ENCODE measurements at regions not wholly inside any gene's neighbourhood (a gene's known extent, or its start where the extent isn't known, plus 50 kb on each side); places are given as distances from the start of the nearest gene placed in this dataset.
"Not testable (repeated sequence)": the region's sequence is repeated elsewhere in the genome, so short reads cannot be mapped to it uniquely, and the experiment has no call there.

DNA sequence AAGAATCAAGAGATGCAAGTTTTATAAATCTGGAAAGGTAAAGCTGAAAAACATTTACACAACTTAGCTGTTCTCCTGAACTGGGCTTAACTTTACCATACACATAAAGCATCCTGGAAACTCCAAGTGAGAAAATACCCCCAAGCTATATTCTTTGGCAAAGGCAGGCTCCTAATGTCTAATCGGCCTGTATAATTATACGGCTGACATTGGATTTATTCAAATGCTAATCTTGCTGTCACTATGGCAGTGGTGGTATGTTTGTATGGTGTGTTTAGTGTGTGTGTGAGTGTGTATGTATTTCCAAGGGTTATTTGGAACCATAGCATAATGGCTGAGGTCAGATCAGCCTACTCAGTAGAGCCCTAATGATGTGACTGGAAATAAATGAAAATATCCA is 1031.8 kb upstream of the ZEB2 start:
- DNase-seq (ENCODE audit: low spot score), result no peak

DNA sequence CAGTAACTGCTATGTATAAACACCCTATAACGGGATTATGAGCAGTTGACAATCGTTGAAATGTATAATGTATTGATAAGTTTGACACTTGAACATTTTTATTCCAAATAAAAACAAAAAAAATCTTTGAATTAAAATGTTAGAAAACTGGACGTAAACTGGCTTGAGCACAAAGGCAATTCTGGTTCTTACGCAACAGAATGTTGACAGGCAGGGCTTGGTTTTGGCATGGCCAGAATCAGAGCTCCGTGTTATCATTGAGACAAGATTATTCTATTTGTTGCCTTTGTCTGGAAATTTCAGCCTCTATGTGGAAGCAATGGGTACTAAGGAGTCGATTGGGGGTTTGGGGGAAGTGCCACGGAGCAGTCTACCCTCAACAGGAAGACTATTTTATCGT is 1028.6 kb upstream of the ZEB2 start:
- no peak for DNase-seq (ENCODE audit: low spot score)

GRCh38 chr2:145547620-145548019 is 1027.7 kb upstream of the ZEB2 start:
- peak; percentile 3 for DNase-seq (ENCODE audit: low spot score)

DNA sequence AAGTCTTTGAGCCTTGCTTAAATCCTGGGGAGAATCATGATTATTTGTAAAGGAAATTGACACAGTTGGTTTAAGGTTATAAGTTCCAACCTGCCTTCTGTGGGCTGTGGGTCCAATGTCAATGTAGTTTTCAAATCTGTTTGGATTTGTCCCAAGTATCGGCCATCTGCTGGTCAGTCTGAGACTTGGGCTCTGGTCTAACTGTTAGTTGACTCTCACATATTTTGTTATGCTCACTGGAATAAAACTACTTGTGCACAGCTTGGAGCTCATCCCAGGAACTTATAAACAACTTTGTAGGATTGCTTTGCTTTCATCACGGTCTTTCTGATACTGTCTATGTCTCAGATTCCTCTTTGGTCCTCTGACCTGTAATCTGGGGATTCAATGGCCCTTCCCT is 1026.2 kb upstream of the ZEB2 start:
- no peak for DNase-seq (ENCODE audit: low spot score)

GRCh38 chr2:145543856-145544255 is 1023.9 kb upstream of the ZEB2 start:
- no peak for DNase-seq (ENCODE audit: low spot score)

DNA sequence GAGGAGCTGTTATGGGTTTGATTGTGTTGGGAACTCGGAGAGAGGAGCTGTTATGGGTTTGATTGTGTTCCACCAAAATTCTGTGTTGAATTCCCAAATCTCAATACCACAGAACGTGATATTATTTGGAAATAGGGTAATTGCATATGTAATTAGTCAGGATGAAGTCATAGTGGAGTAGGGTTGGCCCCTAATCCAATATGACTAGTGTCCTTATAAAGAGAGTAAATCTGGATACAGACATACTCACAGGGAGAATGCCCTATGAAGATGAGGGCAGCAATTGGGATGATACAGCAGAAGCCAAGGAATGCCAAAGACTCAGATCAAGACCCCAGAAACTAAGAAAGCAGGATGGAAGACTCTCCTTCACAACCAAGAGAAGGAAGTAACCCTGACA is 1023.2 kb upstream of the ZEB2 start:
- no peak for DNase-seq (ENCODE audit: low spot score)

DNA sequence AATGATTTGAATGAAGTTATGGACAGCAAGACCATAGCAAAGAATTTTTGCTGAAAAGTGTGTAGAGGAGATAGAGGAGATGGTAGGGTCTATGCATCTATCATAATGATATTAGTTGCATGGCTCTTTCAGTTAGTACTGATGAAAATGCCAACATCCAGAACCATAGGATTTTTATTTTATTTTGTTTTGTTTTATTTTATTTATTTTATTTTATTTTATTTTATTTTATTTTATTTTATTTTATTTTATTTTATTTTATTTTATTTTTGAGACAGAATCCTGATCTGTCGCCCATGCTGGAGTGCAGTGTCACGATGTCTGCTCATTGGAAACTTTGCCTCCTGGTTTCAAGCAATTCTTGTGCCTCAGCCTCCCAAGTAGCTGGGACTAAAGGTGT is 1021.1 kb upstream of the ZEB2 start:
- no peak for DNase-seq (ENCODE audit: low spot score)

- DNase-seq (ENCODE audit: low spot score), result no peak
Measured at GRCh38 chr2:145538661-145539350, 1018.9 kb upstream of the ZEB2 start.

DNA sequence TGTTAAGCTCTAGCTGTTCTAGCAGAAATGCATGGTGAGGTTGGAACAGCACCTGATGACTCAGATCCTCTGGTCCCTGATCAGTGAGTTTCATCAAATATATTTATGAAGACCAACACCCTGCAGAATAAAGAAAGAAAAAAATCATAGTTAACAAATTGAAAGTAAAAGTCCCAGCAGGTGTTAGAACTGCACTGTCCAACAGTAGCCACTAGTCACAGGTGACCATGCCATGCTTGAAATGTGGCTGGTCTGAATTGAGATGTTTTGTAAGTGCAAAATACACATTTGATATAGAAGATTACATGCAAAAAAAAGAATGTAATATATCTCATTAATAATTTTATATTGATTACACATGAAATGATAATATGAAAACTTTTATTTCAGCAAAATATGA is 1010.7 kb upstream of the ZEB2 start:
- no peak for DNase-seq (ENCODE audit: low spot score)

DNA sequence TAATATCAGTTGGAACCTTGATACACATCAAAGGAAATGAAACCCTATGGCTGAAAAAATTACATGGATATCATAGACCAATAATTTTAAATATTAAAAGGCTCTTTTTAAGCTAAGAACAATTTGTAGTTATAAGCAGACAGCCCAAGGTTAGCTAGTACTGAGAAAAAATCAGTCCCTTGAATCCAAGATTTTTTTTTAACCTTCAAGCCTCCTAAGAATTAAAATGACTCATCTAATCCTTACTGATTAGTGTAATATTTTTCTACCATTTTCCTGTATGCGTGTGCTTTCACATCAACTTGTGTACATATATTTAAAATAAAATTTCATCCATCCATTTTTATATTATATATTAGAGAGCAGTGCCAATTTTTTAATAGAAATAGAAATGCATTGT is 1004.9 kb upstream of the ZEB2 start:
- no peak for DNase-seq (ENCODE audit: low spot score)

DNA sequence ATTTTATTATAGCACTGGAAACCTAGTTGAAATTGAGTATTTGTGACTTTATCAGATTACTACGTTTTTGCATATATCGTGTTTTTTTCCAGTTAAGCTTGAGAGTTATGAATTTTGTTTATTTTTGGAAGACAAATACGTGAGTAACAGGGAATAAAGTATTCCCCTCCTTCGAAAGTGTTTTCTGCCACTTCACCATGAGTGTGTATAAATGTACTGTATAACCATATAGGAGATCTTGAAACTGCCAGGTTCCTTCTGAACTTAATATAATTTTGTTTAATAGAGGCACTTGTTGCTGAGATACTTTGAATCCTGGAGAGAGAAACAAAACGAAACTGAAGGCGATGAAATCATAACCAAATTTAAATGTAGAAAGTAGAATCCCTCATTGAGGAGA is 1004.4 kb upstream of the ZEB2 start:
- DNase-seq (ENCODE audit: low spot score), result no peak

DNA sequence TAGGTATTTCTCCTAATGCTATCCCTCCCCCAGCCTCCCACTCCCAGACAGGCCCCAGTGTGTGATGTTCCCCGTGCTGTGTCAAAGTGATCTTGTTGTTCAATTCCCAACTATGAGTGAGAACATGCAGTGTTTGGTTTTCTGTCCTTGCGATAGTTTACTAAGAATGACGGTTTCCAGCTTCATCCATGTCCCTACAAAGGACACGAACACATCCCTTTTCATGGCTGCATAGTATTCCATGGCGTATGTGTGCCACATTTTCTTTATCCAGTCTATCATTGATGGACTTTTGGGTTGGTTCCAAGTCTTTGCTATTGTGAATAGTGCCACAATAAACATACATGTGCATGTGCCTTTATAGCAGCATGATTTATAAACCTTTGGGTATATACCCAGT is 999.3 kb upstream of the ZEB2 start:
- not testable (repeated sequence) for DNase-seq (ENCODE audit: low spot score)

DNA sequence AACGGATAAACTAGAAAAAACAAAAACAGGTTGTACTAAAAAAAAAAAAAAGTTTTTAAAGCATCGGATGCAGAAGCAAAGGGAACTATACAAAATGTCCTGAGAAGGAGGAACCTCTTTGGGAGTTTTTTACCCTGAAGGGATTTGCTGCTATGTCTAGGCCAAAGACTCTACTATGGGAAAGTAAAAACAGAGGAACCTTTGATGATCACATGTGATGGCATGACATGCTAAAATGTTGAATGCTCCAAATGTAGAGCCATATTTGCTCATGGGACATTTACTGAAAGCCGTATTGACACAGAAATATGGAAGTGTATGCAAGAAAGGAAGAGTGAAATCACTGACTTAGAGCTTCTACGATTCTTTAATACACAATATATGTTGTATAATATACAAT is 992.0 kb upstream of the ZEB2 start:
- DNase-seq (ENCODE audit: low spot score), result no peak

DNA sequence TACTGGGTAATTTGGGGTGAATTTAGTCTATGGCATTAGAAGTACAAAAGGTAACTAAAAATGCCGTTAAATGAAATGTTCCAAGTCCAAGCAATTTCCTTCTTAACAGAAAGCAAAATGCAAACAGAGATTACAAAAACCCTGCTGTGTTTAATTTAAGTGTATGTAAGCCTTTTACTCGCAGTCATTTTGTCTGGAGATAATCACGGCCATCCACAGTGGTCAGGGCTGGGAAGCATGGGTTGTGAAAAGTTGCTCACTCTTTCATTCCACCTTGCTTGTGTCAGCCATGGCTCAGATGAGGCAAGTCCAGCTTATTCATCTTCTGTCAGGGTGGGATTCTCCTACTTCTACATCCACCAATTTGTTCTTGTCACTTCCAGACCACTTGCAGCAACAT is 983.6 kb upstream of the ZEB2 start:
- no peak for DNase-seq (ENCODE audit: low spot score)

DNA sequence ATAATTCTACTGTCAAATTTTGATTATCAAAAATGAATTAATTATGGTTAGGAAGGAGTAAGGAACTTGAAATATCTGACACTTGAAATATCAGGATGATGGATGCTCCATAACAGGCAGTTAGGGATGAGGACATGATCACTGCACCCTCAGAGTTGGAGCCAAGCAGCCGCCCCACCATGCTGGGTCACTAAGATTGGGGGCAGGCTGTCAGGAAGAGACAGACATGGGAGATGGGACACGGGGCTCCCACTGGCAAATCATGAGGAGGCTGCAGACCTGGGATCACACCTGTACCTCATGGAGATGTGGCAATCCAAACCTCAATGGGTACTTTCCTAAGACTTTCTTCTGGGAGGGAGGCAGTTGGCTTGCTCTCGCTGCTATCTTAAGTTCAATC is 982.0 kb upstream of the ZEB2 start:
- no peak for DNase-seq (ENCODE audit: low spot score)

DNA sequence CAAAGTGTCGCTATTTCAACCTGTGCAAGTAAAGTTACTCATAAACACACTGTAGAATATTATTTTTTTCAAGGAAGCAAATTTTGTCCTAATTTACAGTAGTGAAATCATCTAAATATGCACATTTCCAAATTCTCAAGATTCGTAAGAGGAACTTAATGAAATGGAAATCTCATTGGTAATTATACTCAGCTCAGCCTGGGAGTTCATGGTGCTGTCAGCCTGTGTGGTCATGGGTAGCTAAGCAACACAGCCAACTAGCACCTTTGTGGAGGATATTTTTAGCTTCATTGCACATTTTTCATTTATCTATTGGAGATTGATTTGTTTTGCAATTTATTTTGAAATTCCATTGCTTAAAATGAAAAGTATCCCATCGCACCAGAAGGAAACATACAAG is 975.7 kb upstream of the ZEB2 start:
- DNase-seq (ENCODE audit: low spot score), result no peak

- DNase-seq (ENCODE audit: low spot score), result no peak
Measured at GRCh38 chr2:145494441-145494840, 974.5 kb upstream of the ZEB2 start.

GRCh38 chr2:145488571-145488970 is 968.7 kb upstream of the ZEB2 start:
- DNase-seq (ENCODE audit: low spot score), result no peak

GRCh38 chr2:145484448-145485097 is 964.7 kb upstream of the ZEB2 start:
- DNase-seq (ENCODE audit: low spot score), result no peak

GRCh38 chr2:145483854-145484253 is 963.9 kb upstream of the ZEB2 start:
- DNase-seq (ENCODE audit: low spot score), result no peak

DNA sequence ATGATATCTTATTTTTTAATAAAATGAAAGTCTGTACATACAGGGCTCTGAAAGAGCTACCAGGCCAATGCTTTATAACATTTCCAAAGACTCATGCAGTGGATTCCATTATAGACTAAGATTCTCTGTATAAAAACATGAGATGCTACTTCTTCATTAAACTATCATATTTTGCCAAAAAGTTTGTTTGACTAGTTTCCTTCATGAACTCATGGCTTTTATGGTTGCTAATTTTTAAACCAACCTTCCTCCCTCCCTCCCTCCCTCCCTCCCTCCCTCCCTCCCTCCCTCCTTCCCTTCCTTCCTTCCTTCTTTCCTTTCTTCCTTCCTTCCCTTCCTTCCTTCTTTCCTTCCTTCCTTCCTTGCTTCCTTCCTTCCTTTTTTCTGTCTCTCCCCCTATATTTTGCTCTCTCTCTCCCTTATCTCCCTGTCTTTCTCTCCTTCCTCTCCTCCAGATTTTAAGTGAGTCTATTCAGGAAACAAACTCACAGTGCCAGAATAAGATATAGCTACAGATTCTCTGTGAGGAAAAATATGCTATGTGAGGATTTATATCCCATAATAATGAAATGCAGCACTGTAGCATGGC is 961.5 kb upstream of the ZEB2 start:
- DNase-seq (ENCODE audit: low spot score), result no peak

DNA sequence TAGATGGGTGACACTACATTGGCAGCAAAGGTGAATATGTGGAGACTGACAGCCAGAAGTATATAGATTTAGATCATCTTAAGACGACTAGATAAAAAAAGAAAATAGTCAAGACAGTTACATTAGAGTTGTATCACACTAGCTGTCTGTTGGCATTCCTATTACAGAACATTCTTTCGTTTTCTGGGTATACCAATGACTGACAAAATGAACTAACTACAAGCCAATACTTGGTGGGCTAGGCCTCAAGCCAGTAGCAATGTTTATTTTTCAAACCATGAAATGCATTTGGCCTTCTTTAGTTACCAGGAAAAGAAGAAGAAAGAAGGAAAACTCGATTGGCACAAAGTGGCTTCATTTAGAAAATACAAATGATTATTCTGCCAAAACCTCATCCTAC is 944.9 kb upstream of the ZEB2 start:
- no peak for DNase-seq (ENCODE audit: low spot score)

DNA sequence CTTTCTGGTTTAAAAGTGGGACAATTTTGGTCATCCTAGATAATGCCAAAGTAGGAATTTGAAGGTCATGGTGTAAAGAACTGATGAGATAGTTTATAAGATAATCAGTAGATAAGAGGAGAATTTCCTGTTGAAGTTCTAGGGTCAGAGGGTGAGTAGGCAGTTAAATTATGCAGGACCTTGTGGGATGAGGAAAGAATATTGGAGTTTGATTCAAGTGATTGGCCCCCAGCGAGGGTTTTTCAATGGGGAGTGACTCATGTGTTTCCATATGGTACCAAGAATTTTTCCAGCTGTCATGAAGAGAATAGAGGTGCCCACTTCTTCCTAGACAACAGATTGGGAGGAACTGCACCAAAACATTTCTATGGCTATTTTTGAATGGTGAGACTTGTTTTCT is 940.2 kb upstream of the ZEB2 start:
- DNase-seq (ENCODE audit: low spot score), result no peak

Measured in SK-N-DZ (cell line).